KMS-11 (cell line): ENCODE measurements at regions not wholly inside any gene's neighbourhood (a gene's known extent, or its start where the extent isn't known, plus 50 kb on each side); places are given as distances from the start of the nearest gene placed in this dataset.

ENCODE experiments used
- H2AFZ ChIP-seq: fragments of 200-600 bp; sonication (generic); 2 replicates; pipeline ENCODE4 v1.6.1; 2016; ENCODE audit warnings: antibody characterized with exemption, mixed run types, low read depth
- H3K27ac ChIP-seq: fragments of 200-600 bp; sonication (generic); 2 replicates; pipeline ENCODE4 v1.6.1; 2016; ENCODE audit warnings: mild to moderate bottlenecking, mixed run types
- H3K27me3 ChIP-seq: fragments of 200-600 bp; sonication (generic); 2 replicates; pipeline ENCODE4 v1.6.1; 2017; ENCODE audit warnings: mild to moderate bottlenecking, low read depth, mixed run types, moderate library complexity; ENCODE audit not compliant: insufficient read depth
- H3K36me3 ChIP-seq: fragments of 200-600 bp; sonication (generic); 2 replicates; pipeline ENCODE4 v1.6.1; 2017; ENCODE audit warnings: mild to moderate bottlenecking, mixed run types; ENCODE audit not compliant: insufficient read depth
- H3K4me1 ChIP-seq: fragments of 200-600 bp; sonication (generic); 2 replicates; pipeline ENCODE4 v1.6.1; 2016; ENCODE audit warnings: mild to moderate bottlenecking, low read depth, mixed run types; ENCODE audit not compliant: poor library complexity, severe bottlenecking
- H3K4me2 ChIP-seq: fragments of 200-600 bp; sonication (generic); 2 replicates; pipeline ENCODE4 v1.7.0; 2016; ENCODE audit warnings: mild to moderate bottlenecking, mixed run types
- H3K4me3 ChIP-seq: fragments of 200-600 bp; sonication (generic); IDR thresholded peaks from 2 replicates; pipeline ENCODE4 v1.6.1; 2017; ENCODE audit warnings: low read depth, low read length, mixed read lengths; ENCODE audit not compliant: insufficient read depth
- H3K79me2 ChIP-seq: fragments of 200-600 bp; sonication (generic); 2 replicates; pipeline ENCODE4 v1.6.1; 2016; ENCODE audit warnings: low read depth, mixed run types; ENCODE audit not compliant: insufficient read depth
- H3K9ac ChIP-seq: fragments of 200-600 bp; sonication (generic); 2 replicates; pipeline ENCODE4 v1.6.1; 2016; ENCODE audit warnings: mild to moderate bottlenecking, mixed run types
- H4K20me1 ChIP-seq: fragments of 200-600 bp; sonication (generic); 2 replicates; pipeline ENCODE4 v1.6.1; 2016; ENCODE audit warnings: mild to moderate bottlenecking, mixed run types; ENCODE audit not compliant: insufficient read depth
- CTCF ChIP-seq: fragments of 200-600 bp; sonication (generic); conservative IDR thresholded peaks from 2 replicates; pipeline ENCODE4 v1.6.1; 2017; ENCODE audit warnings: low read depth, mild to moderate bottlenecking, antibody characterized with exemption, low read length, moderate library complexity, mixed read lengths

GRCh38 chr22:49151256-49152126 lies 676.2 kb downstream of the BRD1 start:
- TF ChIP-seq CTCF: no peak
- Histone ChIP-seq H4K20me1 (no peaks in the 10 kb centered on the region), H3K27ac (no peak overlapping the region), H3K4me2 (no peak overlapping the region), H3K79me2 (no peaks in the 10 kb centered on the region), H3K4me1 (no peaks in the 10 kb centered on the region), H3K9ac (no peak overlapping the region), H3K4me3 (no peak overlapping the region), H3K36me3 (no peaks in the 10 kb centered on the region), H3K27me3 (no peaks in the 10 kb centered on the region), H2AFZ (no peak overlapping the region)

DNA sequence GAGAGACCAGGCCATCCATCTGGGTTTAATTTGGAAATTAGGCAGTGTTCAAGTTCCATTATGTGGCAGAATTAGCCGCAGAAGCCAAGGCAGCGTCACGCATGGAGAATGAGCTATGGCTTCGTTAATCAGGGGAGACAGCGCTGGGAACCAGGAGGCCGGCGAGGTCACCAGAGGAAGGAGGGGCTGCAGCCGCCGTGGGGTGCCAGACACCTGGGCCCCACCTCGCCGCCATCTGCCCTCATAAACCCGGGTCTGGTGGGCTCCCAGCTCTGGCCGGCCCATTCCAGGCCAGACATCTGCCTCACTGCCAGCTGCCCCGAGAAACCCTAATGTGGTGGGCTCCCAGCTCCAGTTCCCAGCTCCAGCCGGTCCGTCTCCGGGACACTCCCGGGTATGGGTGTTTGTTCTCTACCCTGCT lies 676.9 kb downstream of the BRD1 start:
- Histone ChIP-seq H3K9ac (no peak overlapping the region), H4K20me1 (no peaks in the 10 kb centered on the region), H3K4me2 (no peak overlapping the region), H3K27ac (no peak overlapping the region), H3K36me3 (no peaks in the 10 kb centered on the region), H3K79me2 (no peaks in the 10 kb centered on the region), H3K4me1 (no peaks in the 10 kb centered on the region), H3K27me3 (no peaks in the 10 kb centered on the region), H2AFZ (no peak overlapping the region), H3K4me3 (no peak overlapping the region)
- TF ChIP-seq CTCF: no peak

- H3K36me3 ChIP-seq: no peaks in the 10 kb centered on the region
- no peak overlapping the region for H3K4me2 ChIP-seq
- H3K27ac ChIP-seq: no peak overlapping the region
- no peaks in the 10 kb centered on the region for H4K20me1 ChIP-seq
- TF ChIP-seq CTCF: no peak
- H3K9ac ChIP-seq: no peak overlapping the region
- H2AFZ ChIP-seq: no peak overlapping the region
- H3K4me3 ChIP-seq: no peak overlapping the region
- H3K4me1 ChIP-seq: no peaks in the 10 kb centered on the region
- H3K27me3 ChIP-seq: no peaks in the 10 kb centered on the region
- no peaks in the 10 kb centered on the region for H3K79me2 ChIP-seq
Observed at GRCh38 chr22:49149721-49150608, 677.7 kb downstream of the BRD1 start.

DNA sequence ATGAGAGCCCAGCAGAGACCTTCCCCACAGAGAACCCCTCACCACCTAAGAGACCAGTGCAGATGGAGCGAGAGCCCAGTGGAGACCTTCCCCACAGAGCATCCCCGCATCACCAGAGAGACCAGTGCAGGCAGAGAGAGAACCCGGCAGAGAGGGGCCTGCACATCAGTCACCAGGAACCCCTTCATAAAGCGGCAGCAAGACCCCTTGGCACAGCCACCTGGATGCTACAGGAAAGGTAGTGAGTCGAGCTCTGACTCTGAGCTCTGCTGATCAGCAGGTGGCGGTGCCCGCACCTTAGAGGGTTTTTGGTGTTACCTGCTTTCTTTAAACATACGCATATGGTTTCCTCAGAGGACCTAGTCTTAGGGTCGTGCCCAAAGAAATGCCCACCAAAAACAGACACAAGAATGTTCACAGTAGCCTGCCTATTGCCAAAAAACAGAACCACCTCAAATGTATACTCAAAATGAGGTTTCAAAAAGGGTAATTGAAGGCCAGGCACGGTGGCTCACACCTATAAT lies 678.7 kb downstream of the BRD1 start:
- TF ChIP-seq CTCF: no peak
- no peaks in the 10 kb centered on the region for H3K36me3 ChIP-seq

More for the DNA sequence above, 678.7 kb downstream of the BRD1 start:
- H2AFZ ChIP-seq: no peak overlapping the region
- no peak overlapping the region for H3K9ac ChIP-seq
- no peaks in the 10 kb centered on the region for H3K4me1 ChIP-seq
- no peak overlapping the region for H3K27ac ChIP-seq
- H4K20me1 ChIP-seq: no peaks in the 10 kb centered on the region
- H3K79me2 ChIP-seq: no peaks in the 10 kb centered on the region
- no peak overlapping the region for H3K4me3 ChIP-seq
- no peak overlapping the region for H3K4me2 ChIP-seq
- no peaks in the 10 kb centered on the region for H3K27me3 ChIP-seq
